ENCODE measurements at regions not wholly inside any gene's neighbourhood (a gene's known extent, or its start where the extent isn't known, plus 50 kb on each side); places are given as distances from the start of the nearest gene placed in this dataset.

DNA sequence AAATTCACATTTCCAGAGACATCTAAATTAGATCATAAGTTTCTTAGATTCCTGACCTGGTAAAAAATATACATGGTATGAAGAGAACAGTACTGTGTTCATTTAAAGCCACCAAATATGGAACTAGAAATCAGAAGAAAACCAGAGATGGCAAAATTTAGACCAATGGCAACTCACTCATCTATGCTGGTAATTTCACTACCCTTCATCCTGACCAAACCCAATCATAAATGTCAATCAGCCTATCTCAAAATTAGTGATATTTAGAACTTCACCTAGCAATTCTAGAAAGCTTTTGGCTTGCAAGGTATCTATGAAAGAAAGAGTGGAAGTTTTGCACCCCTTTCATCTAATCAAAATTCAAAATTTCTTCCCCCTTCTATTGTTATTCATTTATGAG, 107.7 kb downstream of the NIBAN1 start:
- TF ChIP-seq, protein P1, sequence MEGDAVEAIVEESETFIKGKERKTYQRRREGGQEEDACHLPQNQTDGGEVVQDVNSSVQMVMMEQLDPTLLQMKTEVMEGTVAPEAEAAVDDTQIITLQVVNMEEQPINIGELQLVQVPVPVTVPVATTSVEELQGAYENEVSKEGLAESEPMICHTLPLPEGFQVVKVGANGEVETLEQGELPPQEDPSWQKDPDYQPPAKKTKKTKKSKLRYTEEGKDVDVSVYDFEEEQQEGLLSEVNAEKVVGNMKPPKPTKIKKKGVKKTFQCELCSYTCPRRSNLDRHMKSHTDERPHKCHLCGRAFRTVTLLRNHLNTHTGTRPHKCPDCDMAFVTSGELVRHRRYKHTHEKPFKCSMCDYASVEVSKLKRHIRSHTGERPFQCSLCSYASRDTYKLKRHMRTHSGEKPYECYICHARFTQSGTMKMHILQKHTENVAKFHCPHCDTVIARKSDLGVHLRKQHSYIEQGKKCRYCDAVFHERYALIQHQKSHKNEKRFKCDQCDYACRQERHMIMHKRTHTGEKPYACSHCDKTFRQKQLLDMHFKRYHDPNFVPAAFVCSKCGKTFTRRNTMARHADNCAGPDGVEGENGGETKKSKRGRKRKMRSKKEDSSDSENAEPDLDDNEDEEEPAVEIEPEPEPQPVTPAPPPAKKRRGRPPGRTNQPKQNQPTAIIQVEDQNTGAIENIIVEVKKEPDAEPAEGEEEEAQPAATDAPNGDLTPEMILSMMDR (IDR thresholded peaks at IDR 0.05; ENCODE audit: low read depth, low read length) = no peak
- TF ChIP-seq, protein P2, sequence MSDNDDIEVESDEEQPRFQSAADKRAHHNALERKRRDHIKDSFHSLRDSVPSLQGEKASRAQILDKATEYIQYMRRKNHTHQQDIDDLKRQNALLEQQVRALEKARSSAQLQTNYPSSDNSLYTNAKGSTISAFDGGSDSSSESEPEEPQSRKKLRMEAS (IDR thresholded peaks at IDR 0.05; ENCODE audit: low read depth, low read length) = no peak
- TF ChIP-seq MYC (IDR thresholded peaks at IDR 0.05; ENCODE audit: low read depth, low read length) (no peak), POLR2A (IDR thresholded peaks at IDR 0.05; ENCODE audit: extremely low read depth, insufficient read length) (no peak)
- DNase-seq (ENCODE audit: low read depth) = no peak
- H3K4me3 ChIP-seq (ENCODE audit: low read depth, low read length) = no peak overlapping the region

DNA sequence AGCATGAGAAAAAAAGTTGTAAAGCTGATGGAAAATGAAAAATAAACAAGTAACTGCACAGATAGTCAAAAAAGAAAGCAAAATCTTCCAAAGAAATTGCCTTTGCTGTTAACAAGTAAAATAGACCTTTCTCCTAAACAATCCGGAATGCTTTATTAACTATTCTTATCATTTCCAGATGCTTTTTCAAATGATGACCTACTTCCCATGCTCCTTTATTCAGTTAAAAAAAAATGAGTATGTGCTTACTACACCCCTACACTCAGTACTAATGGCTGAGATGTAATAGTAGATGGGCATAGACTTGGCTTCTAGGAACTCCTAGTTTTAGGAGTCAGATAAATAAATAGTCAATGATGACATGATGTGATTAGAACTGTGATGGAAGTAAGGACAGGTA, 108.5 kb downstream of the NIBAN1 start:
- DNase-seq (ENCODE audit: low read depth) = no peak
- TF ChIP-seq, protein P2 (IDR thresholded peaks at IDR 0.05; ENCODE audit: low read depth, low read length) = no peak
- TF ChIP-seq, protein P1 (IDR thresholded peaks at IDR 0.05; ENCODE audit: low read depth, low read length) = no peak
- TF ChIP-seq POLR2A (IDR thresholded peaks at IDR 0.05; ENCODE audit: extremely low read depth, insufficient read length) = no peak
- TF ChIP-seq MYC (IDR thresholded peaks at IDR 0.05; ENCODE audit: low read depth, low read length) = no peak
- no peak overlapping the region for H3K4me3 ChIP-seq (ENCODE audit: low read depth, low read length)

DNA sequence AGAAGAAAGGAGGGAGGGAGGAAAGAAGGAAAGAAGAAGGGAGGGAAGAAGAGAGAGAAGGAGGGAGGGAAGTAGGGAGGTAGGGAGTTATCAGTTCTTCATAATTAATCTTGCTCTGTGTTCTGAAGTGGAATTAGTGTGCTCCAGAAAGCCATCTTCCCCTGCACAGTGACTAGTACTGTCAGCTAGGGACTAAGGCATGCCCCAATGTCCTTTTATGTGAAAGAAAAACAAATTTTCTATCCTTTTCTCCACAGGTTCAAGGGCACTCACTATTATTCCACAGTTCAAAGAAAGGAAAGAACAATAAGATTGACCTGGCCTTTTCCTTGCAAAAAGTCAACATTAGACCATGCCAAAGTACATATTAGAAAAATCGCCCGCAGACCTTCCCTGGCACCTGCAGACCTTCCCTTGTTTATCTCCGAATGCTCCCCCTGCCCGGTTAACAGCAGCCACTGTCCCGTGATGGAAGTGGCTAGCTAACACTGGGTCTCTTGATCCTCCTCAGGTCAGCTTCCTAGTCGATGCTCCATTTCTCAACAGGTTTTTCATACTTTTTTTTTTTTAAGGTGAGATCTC, 107.2 kb upstream of the EDEM3 start:
- H3K4me3 ChIP-seq (ENCODE audit: low read depth, low read length) = no peak overlapping the region
- TF ChIP-seq, protein P1 (IDR thresholded peaks at IDR 0.05; ENCODE audit: low read depth, low read length) = no peak
- no peak for TF ChIP-seq POLR2A (IDR thresholded peaks at IDR 0.05; ENCODE audit: extremely low read depth, insufficient read length)
- TF ChIP-seq, protein P2 (IDR thresholded peaks at IDR 0.05; ENCODE audit: low read depth, low read length) = no peak
- TF ChIP-seq MYC (IDR thresholded peaks at IDR 0.05; ENCODE audit: low read depth, low read length) = no peak
- DNase-seq (ENCODE audit: low read depth) = no peak

DNA sequence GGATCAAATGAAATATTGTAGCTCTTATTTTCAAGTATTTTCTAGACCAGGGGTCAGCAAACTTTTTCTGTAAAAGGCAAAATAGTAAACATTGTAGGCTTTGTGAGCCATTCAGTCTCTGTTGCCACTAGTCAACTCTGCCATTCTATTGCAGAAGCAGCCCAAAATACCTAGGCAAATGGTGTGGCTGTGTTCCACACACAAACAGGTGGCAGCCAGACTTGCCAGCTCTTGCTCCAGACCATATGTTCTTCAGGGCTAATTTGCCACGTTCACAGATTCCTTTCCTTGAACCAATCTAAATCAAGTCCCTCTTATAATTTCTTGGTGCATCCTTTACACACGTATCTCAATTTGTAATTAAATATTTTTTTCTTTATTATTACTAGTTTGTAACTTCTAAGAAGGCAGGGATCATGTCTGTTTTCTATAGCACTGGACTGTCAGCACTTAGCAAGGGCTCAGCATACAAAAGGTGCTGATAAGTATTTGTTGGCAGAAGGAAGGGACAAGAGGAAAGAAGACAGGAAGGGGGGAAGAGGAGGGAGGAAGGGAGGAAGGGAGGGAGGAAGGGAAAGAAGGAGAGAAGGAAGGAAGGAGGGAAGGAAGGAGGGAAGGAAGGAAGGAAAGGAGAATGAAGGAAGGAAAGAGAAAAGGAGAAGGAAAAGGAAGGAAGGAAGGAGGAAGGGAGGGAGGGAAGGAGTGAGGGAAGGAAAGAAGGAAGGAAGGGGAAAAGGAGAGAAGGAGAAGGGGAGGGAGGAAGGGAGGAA, 106.5 kb upstream of the EDEM3 start:
- H3K4me3 ChIP-seq (ENCODE audit: low read depth, low read length) = no peak overlapping the region
- TF ChIP-seq, protein P1 (IDR thresholded peaks at IDR 0.05; ENCODE audit: low read depth, low read length) = no peak
- TF ChIP-seq, protein P2 (IDR thresholded peaks at IDR 0.05; ENCODE audit: low read depth, low read length) = no peak
- no peak for TF ChIP-seq MYC (IDR thresholded peaks at IDR 0.05; ENCODE audit: low read depth, low read length)
- TF ChIP-seq POLR2A (IDR thresholded peaks at IDR 0.05; ENCODE audit: extremely low read depth, insufficient read length) = no peak
- DNase-seq (ENCODE audit: low read depth) = no peak

DNA sequence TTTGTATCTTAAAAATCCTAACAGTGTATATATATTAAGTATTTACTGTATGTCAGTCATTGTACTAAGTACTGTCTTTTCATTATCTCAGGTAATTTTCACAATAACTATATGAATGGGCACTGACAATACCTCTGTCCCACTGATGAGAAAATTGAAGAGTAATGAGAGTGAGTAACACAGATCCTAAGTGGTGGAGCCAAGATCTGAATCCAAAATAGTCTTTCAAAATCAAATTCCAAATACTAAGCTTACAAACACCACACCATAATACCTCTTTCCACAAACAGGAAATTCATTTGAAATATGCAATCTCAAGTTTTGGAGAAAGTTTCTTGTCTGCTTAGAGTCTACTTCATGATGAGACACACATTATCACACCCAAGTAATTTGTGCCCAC, 105.9 kb upstream of the EDEM3 start:
- no peak for DNase-seq (ENCODE audit: low read depth)
- H3K4me3 ChIP-seq (ENCODE audit: low read depth, low read length) = no peak overlapping the region
- TF ChIP-seq, protein P1 (IDR thresholded peaks at IDR 0.05; ENCODE audit: low read depth, low read length) = no peak
- TF ChIP-seq POLR2A (IDR thresholded peaks at IDR 0.05; ENCODE audit: extremely low read depth, insufficient read length) (no peak), MYC (IDR thresholded peaks at IDR 0.05; ENCODE audit: low read depth, low read length) (no peak)
